ENCODE measurements at regions not wholly inside any gene's neighbourhood (a gene's known extent, or its start where the extent isn't known, plus 50 kb on each side); places are given as distances from the start of the nearest gene placed in this dataset.

- no peaks in the 10 kb centered on the region for H3K27me3 ChIP-seq (ENCODE audit: control insufficient read depth in 1 of 2, insufficient read depth in 2 of 2, low read length in 2 of 2)
- no peak overlapping the region for H3K4me3 ChIP-seq (ENCODE audit: low read length in 2 of 2)
- H3K4me1 ChIP-seq (ENCODE audit: control insufficient read depth, insufficient read depth, low read length), result no peaks in the 10 kb centered on the region
Observed at GRCh38 chr14:26017270-26017669, 580.6 kb downstream of the NOVA1 start.

DNA sequence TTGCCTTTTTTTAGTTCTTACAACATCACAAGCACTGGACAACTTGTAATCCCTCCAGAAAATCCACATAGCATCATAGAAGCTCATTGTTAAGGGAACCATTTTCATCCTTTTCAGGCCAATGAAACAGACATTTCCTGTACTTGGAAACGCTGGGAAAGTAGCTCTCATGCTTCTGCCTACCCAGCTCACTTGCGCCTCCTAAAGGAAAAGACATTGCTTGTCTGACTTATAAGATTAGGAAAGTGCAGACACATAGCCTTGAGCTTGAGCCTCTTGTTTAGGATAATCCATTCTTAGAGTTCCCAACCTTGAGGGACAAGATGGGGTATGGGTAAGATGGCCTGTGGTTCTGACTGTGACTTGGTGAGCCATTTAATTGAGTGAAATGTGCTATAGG, 589.5 kb downstream of the NOVA1 start:
- Histone ChIP-seq H3K27me3 (ENCODE audit: control insufficient read depth in 1 of 2, insufficient read depth in 2 of 2, low read length in 2 of 2) (no peaks in the 10 kb centered on the region), H3K9me3 (ENCODE audit: control insufficient read depth in 2 of 2, low read length in 2 of 2) (no peaks in the 10 kb centered on the region), H3K9ac (ENCODE audit: low read length in 2 of 2) (no peak overlapping the region), H3K4me3 (ENCODE audit: low read length in 2 of 2) (no peak overlapping the region), H3K27ac (ENCODE audit: low read length) (no peak overlapping the region), H3K4me1 (ENCODE audit: control insufficient read depth, insufficient read depth, low read length) (no peaks in the 10 kb centered on the region), H3K36me3 (ENCODE audit: control insufficient read depth in 2 of 2, insufficient read depth in 2 of 2, low read length in 2 of 2) (no peaks in the 10 kb centered on the region)

More at GRCh38 chr14:26017270-26017669, 580.6 kb downstream of the NOVA1 start:
- Histone ChIP-seq H3K9ac (ENCODE audit: low read length in 2 of 2) (no peak overlapping the region), H3K27ac (ENCODE audit: low read length) (no peak overlapping the region), H3K9me3 (ENCODE audit: control insufficient read depth in 2 of 2, low read length in 2 of 2) (no peaks in the 10 kb centered on the region), H3K36me3 (ENCODE audit: control insufficient read depth in 2 of 2, insufficient read depth in 2 of 2, low read length in 2 of 2) (no peaks in the 10 kb centered on the region)

DNA sequence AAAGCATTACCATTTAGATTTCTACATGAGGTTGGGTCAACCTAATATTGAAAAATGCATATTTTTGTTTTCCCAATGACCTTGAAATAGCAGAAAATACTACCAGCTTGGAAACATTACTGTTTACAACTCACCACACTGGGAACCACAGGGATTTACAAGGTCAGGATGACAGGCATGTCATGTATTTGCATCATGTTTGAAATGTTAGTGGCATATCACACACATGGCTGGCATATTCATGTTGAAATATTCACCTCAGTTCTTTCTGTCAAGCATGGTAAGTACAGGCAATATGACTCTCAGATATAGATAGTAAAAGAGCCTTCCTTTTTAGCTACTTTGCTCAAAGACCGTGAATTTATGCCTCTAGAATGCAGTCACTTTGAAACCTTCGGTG, 593.5 kb downstream of the NOVA1 start:
- H3K36me3 ChIP-seq (ENCODE audit: control insufficient read depth in 2 of 2, insufficient read depth in 2 of 2, low read length in 2 of 2), result no peaks in the 10 kb centered on the region
- no peaks in the 10 kb centered on the region for H3K4me1 ChIP-seq (ENCODE audit: control insufficient read depth, insufficient read depth, low read length)
- no peak overlapping the region for H3K4me3 ChIP-seq (ENCODE audit: low read length in 2 of 2)

GRCh38 chr14:25993830-25994229, 604.0 kb downstream of the NOVA1 start:
- no peaks in the 10 kb centered on the region for H3K36me3 ChIP-seq (ENCODE audit: control insufficient read depth in 2 of 2, insufficient read depth in 2 of 2, low read length in 2 of 2)
- no peak overlapping the region for H3K4me3 ChIP-seq (ENCODE audit: low read length in 2 of 2)
- no peak overlapping the region for H3K27ac ChIP-seq (ENCODE audit: low read length)
- H3K9me3 ChIP-seq (ENCODE audit: control insufficient read depth in 2 of 2, low read length in 2 of 2), result no peaks in the 10 kb centered on the region
- H3K9ac ChIP-seq (ENCODE audit: low read length in 2 of 2), result no peak overlapping the region
- no peaks in the 10 kb centered on the region for H3K27me3 ChIP-seq (ENCODE audit: control insufficient read depth in 1 of 2, insufficient read depth in 2 of 2, low read length in 2 of 2)
- H3K4me1 ChIP-seq (ENCODE audit: control insufficient read depth, insufficient read depth, low read length), result no peaks in the 10 kb centered on the region

More for the DNA sequence above, 593.5 kb downstream of the NOVA1 start:
- no peaks in the 10 kb centered on the region for H3K27me3 ChIP-seq (ENCODE audit: control insufficient read depth in 1 of 2, insufficient read depth in 2 of 2, low read length in 2 of 2)
- no peak overlapping the region for H3K27ac ChIP-seq (ENCODE audit: low read length)
- no peak overlapping the region for H3K9ac ChIP-seq (ENCODE audit: low read length in 2 of 2)
- H3K9me3 ChIP-seq (ENCODE audit: control insufficient read depth in 2 of 2, low read length in 2 of 2), result no peaks in the 10 kb centered on the region

- H3K27ac ChIP-seq (ENCODE audit: low read length), result no peak overlapping the region
Observed at GRCh38 chr14:25988536-25988935, 609.3 kb downstream of the NOVA1 start.

DNA sequence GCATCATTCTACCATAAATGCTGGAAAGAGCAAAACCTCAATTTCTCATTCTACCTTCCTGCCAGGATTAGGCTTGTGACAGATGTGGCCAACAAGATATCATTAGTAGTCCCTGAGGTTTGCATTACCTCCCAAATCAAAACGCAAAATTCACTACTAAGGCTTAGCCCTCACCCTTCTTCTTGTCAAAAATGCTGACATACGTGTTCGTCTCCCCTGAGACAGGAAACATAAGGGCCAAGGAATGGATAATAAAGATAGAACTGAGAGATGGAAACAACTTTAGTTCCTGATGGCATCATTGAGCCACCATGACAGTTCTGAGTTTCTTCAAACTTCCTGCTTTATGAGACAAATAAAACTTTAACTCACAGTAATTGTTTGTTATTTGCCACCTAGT, 642.1 kb downstream of the NOVA1 start:
- Histone ChIP-seq H3K36me3 (ENCODE audit: control insufficient read depth in 2 of 2, insufficient read depth in 2 of 2, low read length in 2 of 2) (no peaks in the 10 kb centered on the region), H3K27ac (ENCODE audit: low read length) (no peak overlapping the region), H3K9me3 (ENCODE audit: control insufficient read depth in 2 of 2, low read length in 2 of 2) (peaks cover 0 to 4% of the 10 kb centered on the region in 2 donors), H3K9ac (ENCODE audit: low read length in 2 of 2) (no peak overlapping the region), H3K4me1 (ENCODE audit: control insufficient read depth, insufficient read depth, low read length) (peaks cover 3% of the 10 kb centered on the region), H3K4me3 (ENCODE audit: low read length in 2 of 2) (no peak overlapping the region), H3K27me3 (ENCODE audit: control insufficient read depth in 1 of 2, insufficient read depth in 2 of 2, low read length in 2 of 2) (no peaks in the 10 kb centered on the region)

More at GRCh38 chr14:25988536-25988935, 609.3 kb downstream of the NOVA1 start:
- Histone ChIP-seq H3K27me3 (ENCODE audit: control insufficient read depth in 1 of 2, insufficient read depth in 2 of 2, low read length in 2 of 2) (no peaks in the 10 kb centered on the region), H3K9me3 (ENCODE audit: control insufficient read depth in 2 of 2, low read length in 2 of 2) (no peaks in the 10 kb centered on the region), H3K4me3 (ENCODE audit: low read length in 2 of 2) (no peak overlapping the region), H3K4me1 (ENCODE audit: control insufficient read depth, insufficient read depth, low read length) (no peaks in the 10 kb centered on the region), H3K36me3 (ENCODE audit: control insufficient read depth in 2 of 2, insufficient read depth in 2 of 2, low read length in 2 of 2) (no peaks in the 10 kb centered on the region), H3K9ac (ENCODE audit: low read length in 2 of 2) (no peak overlapping the region)

DNA sequence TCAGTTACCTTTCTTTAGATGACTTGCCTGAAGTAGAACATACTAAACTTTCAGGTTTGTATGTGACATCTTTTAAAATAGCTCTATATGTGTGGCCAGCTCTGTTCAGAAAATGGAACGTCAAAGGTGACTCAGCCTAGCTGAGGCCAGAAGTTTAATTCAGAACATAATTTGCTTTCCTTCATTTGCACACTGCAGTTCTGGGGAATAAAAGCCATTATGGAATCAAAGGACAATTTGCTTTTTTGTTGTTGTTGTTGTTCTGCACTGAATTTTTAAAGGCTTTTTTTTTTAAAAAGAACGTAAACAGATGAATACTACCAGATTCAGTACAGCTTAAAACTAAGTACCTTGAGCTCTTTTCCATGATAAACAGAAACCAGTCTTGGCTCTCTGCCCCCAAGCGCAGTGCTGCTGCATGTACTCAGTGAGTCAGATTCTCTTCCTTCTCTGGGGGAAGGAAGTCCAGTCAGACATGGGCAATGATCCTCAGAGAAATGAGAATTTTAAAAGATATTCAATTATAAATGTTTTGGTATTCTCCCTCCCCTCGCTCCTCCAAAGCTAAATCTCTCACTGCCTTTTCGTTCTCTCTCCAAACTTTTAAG, 644.2 kb downstream of the NOVA1 start:
- Histone ChIP-seq H3K4me3 (ENCODE audit: low read length in 2 of 2) (peak overlapping the region in 1 of 2 donors; percentile 36), H3K9ac (ENCODE audit: low read length in 2 of 2) (no peak overlapping the region), H3K4me1 (ENCODE audit: control insufficient read depth, insufficient read depth, low read length) (peaks cover 3% of the 10 kb centered on the region), H3K27me3 (ENCODE audit: control insufficient read depth in 1 of 2, insufficient read depth in 2 of 2, low read length in 2 of 2) (no peaks in the 10 kb centered on the region), H3K9me3 (ENCODE audit: control insufficient read depth in 2 of 2, low read length in 2 of 2) (peaks cover 0 to 4% of the 10 kb centered on the region in 2 donors), H3K36me3 (ENCODE audit: control insufficient read depth in 2 of 2, insufficient read depth in 2 of 2, low read length in 2 of 2) (no peaks in the 10 kb centered on the region), H3K27ac (ENCODE audit: low read length) (no peak overlapping the region)

GRCh38 chr14:25945746-25946145, 652.1 kb downstream of the NOVA1 start:
- Histone ChIP-seq H3K4me1 (ENCODE audit: control insufficient read depth, insufficient read depth, low read length) (no peaks in the 10 kb centered on the region), H3K9me3 (ENCODE audit: control insufficient read depth in 2 of 2, low read length in 2 of 2) (no peaks in the 10 kb centered on the region), H3K36me3 (ENCODE audit: control insufficient read depth in 2 of 2, insufficient read depth in 2 of 2, low read length in 2 of 2) (no peaks in the 10 kb centered on the region), H3K27me3 (ENCODE audit: control insufficient read depth in 1 of 2, insufficient read depth in 2 of 2, low read length in 2 of 2) (no peaks in the 10 kb centered on the region), H3K27ac (ENCODE audit: low read length) (no peak overlapping the region), H3K4me3 (ENCODE audit: low read length in 2 of 2) (no peak overlapping the region), H3K9ac (ENCODE audit: low read length in 2 of 2) (no peak overlapping the region)

- H3K9ac ChIP-seq (ENCODE audit: low read length in 2 of 2), result no peak overlapping the region
- no peaks in the 10 kb centered on the region for H3K36me3 ChIP-seq (ENCODE audit: control insufficient read depth in 2 of 2, insufficient read depth in 2 of 2, low read length in 2 of 2)
- H3K27ac ChIP-seq (ENCODE audit: low read length), result no peak overlapping the region
- no peaks in the 10 kb centered on the region for H3K27me3 ChIP-seq (ENCODE audit: control insufficient read depth in 1 of 2, insufficient read depth in 2 of 2, low read length in 2 of 2)
- H3K4me1 ChIP-seq (ENCODE audit: control insufficient read depth, insufficient read depth, low read length), result no peaks in the 10 kb centered on the region
- H3K9me3 ChIP-seq (ENCODE audit: control insufficient read depth in 2 of 2, low read length in 2 of 2), result no peaks in the 10 kb centered on the region
- H3K4me3 ChIP-seq (ENCODE audit: low read length in 2 of 2), result no peak overlapping the region
Observed at GRCh38 chr14:25944020-25944419, 653.8 kb downstream of the NOVA1 start.

GRCh38 chr14:25943329-25943728, 654.5 kb downstream of the NOVA1 start:
- H3K27me3 ChIP-seq (ENCODE audit: control insufficient read depth in 1 of 2, insufficient read depth in 2 of 2, low read length in 2 of 2), result no peaks in the 10 kb centered on the region
- H3K27ac ChIP-seq (ENCODE audit: low read length), result no peak overlapping the region
- H3K36me3 ChIP-seq (ENCODE audit: control insufficient read depth in 2 of 2, insufficient read depth in 2 of 2, low read length in 2 of 2), result no peaks in the 10 kb centered on the region
- no peaks in the 10 kb centered on the region for H3K9me3 ChIP-seq (ENCODE audit: control insufficient read depth in 2 of 2, low read length in 2 of 2)
- H3K9ac ChIP-seq (ENCODE audit: low read length in 2 of 2), result no peak overlapping the region
- H3K4me1 ChIP-seq (ENCODE audit: control insufficient read depth, insufficient read depth, low read length), result no peaks in the 10 kb centered on the region
- H3K4me3 ChIP-seq (ENCODE audit: low read length in 2 of 2), result no peak overlapping the region

- no peaks in the 10 kb centered on the region for H3K4me1 ChIP-seq (ENCODE audit: control insufficient read depth, insufficient read depth, low read length)
- H3K27ac ChIP-seq (ENCODE audit: low read length), result no peak overlapping the region
- H3K36me3 ChIP-seq (ENCODE audit: control insufficient read depth in 2 of 2, insufficient read depth in 2 of 2, low read length in 2 of 2), result no peaks in the 10 kb centered on the region
- H3K9ac ChIP-seq (ENCODE audit: low read length in 2 of 2), result no peak overlapping the region
- H3K27me3 ChIP-seq (ENCODE audit: control insufficient read depth in 1 of 2, insufficient read depth in 2 of 2, low read length in 2 of 2), result no peaks in the 10 kb centered on the region
- no peak overlapping the region for H3K4me3 ChIP-seq (ENCODE audit: low read length in 2 of 2)
- H3K9me3 ChIP-seq (ENCODE audit: control insufficient read depth in 2 of 2, low read length in 2 of 2), result no peaks in the 10 kb centered on the region
Observed at GRCh38 chr14:25942090-25942489, 655.7 kb downstream of the NOVA1 start.

Measured in stomach smooth muscle (tissue), 2 donors.